ENCODE measurements at regions not wholly inside any gene's neighbourhood (a gene's known extent, or its start where the extent isn't known, plus 50 kb on each side); places are given as distances from the start of the nearest gene placed in this dataset.

DNA sequence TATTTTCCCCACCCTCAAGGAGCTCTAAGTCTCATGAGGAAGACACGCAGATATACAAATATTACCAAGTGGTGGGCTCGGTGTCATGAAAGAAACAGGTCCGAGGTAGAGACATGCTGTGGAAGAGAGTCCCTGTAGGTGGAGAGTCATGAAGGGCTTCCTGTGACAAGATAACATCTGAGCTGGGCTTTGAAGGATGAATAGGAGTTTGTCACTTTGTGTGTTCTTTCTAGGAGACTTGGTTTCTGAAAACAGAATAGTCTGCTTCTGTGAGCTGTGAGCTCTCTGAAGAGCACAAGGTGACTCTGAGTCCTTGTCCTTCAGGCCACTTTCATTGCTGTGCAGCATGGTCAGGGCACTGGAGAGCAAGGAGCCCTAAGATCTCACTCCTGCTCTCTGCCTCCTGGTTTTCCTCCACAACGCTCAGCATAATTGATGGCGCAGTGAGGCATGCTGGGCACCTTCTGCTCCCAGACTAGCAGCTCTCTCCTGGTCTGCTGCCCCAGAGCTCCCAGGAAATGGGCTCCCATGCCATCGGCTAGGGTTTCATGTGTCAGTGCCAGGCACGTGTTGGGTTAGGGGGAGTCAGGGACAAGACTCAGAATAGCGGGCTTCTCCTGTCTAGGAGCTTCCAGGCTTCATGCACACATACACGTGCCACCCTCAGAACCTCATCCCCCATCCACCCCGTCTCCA lies 209.9 kb upstream of the CSF3R start:
- Histone ChIP-seq H4K20me1 (ENCODE audit: insufficient read depth, low read length) (no peaks in the 10 kb centered on the region), H2AFZ (ENCODE audit: low read length) (no peak overlapping the region), H3K79me2 (ENCODE audit: low read length) (no peaks in the 10 kb centered on the region), H3K9me3 (replicated peaks; ENCODE audit: insufficient read depth, low read length) (no peaks in the 10 kb centered on the region), H3K4me1 (ENCODE audit: low read length) (no peaks in the 10 kb centered on the region), H3K36me3 (replicated peaks; ENCODE audit: insufficient read depth, low read length) (no peaks in the 10 kb centered on the region), H3F3A (ENCODE audit: insufficient read depth, low read length) (no peaks in the 10 kb centered on the region), H3K27me3 (replicated peaks; ENCODE audit: insufficient read depth, low read length) (peaks cover 81% of the 10 kb centered on the region), H3K9ac (ENCODE audit: low read length) (no peak overlapping the region), H3K4me3 (ENCODE audit: low read length) (no peak overlapping the region), H3K4me2 (ENCODE audit: low read depth, low read length) (no peak overlapping the region), H3K9me2 (replicated peaks; ENCODE audit: insufficient read depth, low read length) (no peaks in the 10 kb centered on the region), H3K27ac (ENCODE audit: low read length) (no peak overlapping the region)
- no peak for TF ChIP-seq EZH2 (optimal IDR thresholded peaks at IDR 0.05; ENCODE audit: low read depth, low read length)
- TF ChIP-seq, protein P1, sequence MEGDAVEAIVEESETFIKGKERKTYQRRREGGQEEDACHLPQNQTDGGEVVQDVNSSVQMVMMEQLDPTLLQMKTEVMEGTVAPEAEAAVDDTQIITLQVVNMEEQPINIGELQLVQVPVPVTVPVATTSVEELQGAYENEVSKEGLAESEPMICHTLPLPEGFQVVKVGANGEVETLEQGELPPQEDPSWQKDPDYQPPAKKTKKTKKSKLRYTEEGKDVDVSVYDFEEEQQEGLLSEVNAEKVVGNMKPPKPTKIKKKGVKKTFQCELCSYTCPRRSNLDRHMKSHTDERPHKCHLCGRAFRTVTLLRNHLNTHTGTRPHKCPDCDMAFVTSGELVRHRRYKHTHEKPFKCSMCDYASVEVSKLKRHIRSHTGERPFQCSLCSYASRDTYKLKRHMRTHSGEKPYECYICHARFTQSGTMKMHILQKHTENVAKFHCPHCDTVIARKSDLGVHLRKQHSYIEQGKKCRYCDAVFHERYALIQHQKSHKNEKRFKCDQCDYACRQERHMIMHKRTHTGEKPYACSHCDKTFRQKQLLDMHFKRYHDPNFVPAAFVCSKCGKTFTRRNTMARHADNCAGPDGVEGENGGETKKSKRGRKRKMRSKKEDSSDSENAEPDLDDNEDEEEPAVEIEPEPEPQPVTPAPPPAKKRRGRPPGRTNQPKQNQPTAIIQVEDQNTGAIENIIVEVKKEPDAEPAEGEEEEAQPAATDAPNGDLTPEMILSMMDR (IDR thresholded peaks at IDR 0.05; ENCODE audit: low read length): no peak
- TF ChIP-seq EZH2phosphoT487 (IDR thresholded peaks at IDR 0.05; ENCODE audit: low read length): no peak
- no peak for DNase-seq

DNA sequence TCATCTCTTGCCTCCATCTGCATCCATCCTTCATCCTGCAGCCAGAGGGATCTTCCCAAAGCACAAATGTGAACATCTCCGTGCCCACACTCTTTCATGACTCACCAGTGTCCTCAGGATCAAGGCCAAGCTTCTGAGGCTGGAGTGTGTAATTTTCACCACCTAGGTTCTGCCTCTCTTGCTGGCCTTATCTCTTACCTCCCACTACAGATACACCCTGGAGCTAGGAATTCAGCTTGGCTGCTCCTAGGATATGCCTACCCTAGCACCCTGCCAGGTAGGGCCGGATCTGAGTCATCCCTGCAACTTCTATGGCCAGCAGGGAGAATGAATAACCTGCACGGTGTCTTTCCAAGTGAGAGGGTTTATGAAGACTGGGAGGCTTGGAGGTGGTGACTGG lies 208.7 kb upstream of the CSF3R start:
- TF ChIP-seq EZH2phosphoT487 (IDR thresholded peaks at IDR 0.05; ENCODE audit: low read length) (no peak), EZH2 (optimal IDR thresholded peaks at IDR 0.05; ENCODE audit: low read depth, low read length) (no peak)
- TF ChIP-seq, protein P1 (IDR thresholded peaks at IDR 0.05; ENCODE audit: low read length): no peak
- Histone ChIP-seq H4K20me1 (ENCODE audit: insufficient read depth, low read length) (no peaks in the 10 kb centered on the region), H3F3A (ENCODE audit: insufficient read depth, low read length) (no peaks in the 10 kb centered on the region), H3K27me3 (replicated peaks; ENCODE audit: insufficient read depth, low read length) (peaks cover 76% of the 10 kb centered on the region), H3K4me1 (ENCODE audit: low read length) (no peaks in the 10 kb centered on the region), H3K9me3 (replicated peaks; ENCODE audit: insufficient read depth, low read length) (no peaks in the 10 kb centered on the region), H3K9ac (ENCODE audit: low read length) (no peak overlapping the region), H3K79me2 (ENCODE audit: low read length) (no peaks in the 10 kb centered on the region), H3K4me2 (ENCODE audit: low read depth, low read length) (no peak overlapping the region), H3K36me3 (replicated peaks; ENCODE audit: insufficient read depth, low read length) (no peaks in the 10 kb centered on the region), H2AFZ (ENCODE audit: low read length) (no peak overlapping the region), H3K4me3 (ENCODE audit: low read length) (no peak overlapping the region), H3K27ac (ENCODE audit: low read length) (no peak overlapping the region), H3K9me2 (replicated peaks; ENCODE audit: insufficient read depth, low read length) (no peaks in the 10 kb centered on the region)
- no peak for DNase-seq

DNA sequence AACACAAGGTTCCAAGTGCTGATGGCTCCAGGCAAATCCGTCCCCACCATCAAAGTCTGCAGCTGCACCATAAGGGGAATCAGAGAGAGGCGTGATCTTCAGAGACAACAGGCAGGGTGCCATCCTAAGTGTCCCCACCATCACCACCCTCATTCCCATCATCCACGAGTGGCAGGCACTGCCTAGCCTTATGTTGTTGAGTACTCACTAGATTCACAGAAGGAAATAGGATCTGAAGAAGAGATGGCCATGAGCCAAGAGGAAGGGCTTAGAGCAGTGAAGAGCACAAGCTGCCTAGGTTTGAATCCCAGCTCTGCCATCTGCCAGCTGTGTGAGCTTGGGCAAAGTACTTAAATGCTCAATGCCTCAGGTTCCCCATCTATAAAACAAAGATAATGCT lies 207.3 kb upstream of the CSF3R start:
- H3K4me1 ChIP-seq (ENCODE audit: low read length): no peaks in the 10 kb centered on the region
- no peak for DNase-seq
- TF ChIP-seq EZH2phosphoT487 (IDR thresholded peaks at IDR 0.05; ENCODE audit: low read length): no peak
- TF ChIP-seq, protein P1 (IDR thresholded peaks at IDR 0.05; ENCODE audit: low read length): no peak
- no peaks in the 10 kb centered on the region for H3K36me3 ChIP-seq (replicated peaks; ENCODE audit: insufficient read depth, low read length)
- H3K4me2 ChIP-seq (ENCODE audit: low read depth, low read length): no peak overlapping the region
- H3K27me3 ChIP-seq (replicated peaks; ENCODE audit: insufficient read depth, low read length): peaks cover 63% of the 10 kb centered on the region
- no peaks in the 10 kb centered on the region for H4K20me1 ChIP-seq (ENCODE audit: insufficient read depth, low read length)
- H3K79me2 ChIP-seq (ENCODE audit: low read length): no peaks in the 10 kb centered on the region
- H2AFZ ChIP-seq (ENCODE audit: low read length): no peak overlapping the region
- no peaks in the 10 kb centered on the region for H3F3A ChIP-seq (ENCODE audit: insufficient read depth, low read length)
- no peak overlapping the region for H3K4me3 ChIP-seq (ENCODE audit: low read length)
- no peak overlapping the region for H3K27ac ChIP-seq (ENCODE audit: low read length)
- no peaks in the 10 kb centered on the region for H3K9me2 ChIP-seq (replicated peaks; ENCODE audit: insufficient read depth, low read length)
- H3K9me3 ChIP-seq (replicated peaks; ENCODE audit: insufficient read depth, low read length): no peaks in the 10 kb centered on the region
- H3K9ac ChIP-seq (ENCODE audit: low read length): no peak overlapping the region
